Caco-2 (cell line): ENCODE measurements at regions not wholly inside any gene's neighbourhood (a gene's known extent, or its start where the extent isn't known, plus 50 kb on each side); places are given as distances from the start of the nearest gene placed in this dataset.
"Not testable (repeated sequence)": the region's sequence is repeated elsewhere in the genome, so short reads cannot be mapped to it uniquely, and the experiment has no call there.

Experiments
- BruUV-seq: library from RNA; stranded (reverse); fragments of 400-500 nt; replicated peaks from 2 replicates; lab custom pipeline; 2021; lab: Mats Ljungman, UMichigan
- CTCF ChIA-PET: fragments of 300-600 bp; sonication (Branson Sonifier 250); formaldehyde crosslinking; loops from one replicate; lab custom pipeline; 2022; ENCODE audit warnings: antibody characterized with exemption; lab: Charles Lee
- POLR2A ChIA-PET: fragments of 300-600 bp; sonication (Branson Sonifier 250); formaldehyde crosslinking; loops from one replicate; lab custom pipeline; 2022; ENCODE audit warnings: antibody characterized with exemption; lab: Charles Lee
- DNase-seq, 2 experiments: peaks; one replicate each; pipeline versions ENCODE4 v3.0.0 to v3.0.0-alpha.2; 2020 to 2022
- H3K27me3 ChIP-seq: replicated peaks from 2 replicates; pipeline ENCODE4 v1.6.0; 2011; ENCODE audit warnings: low read length; ENCODE audit not compliant: control insufficient read depth, insufficient read depth
- H3K36me3 ChIP-seq: 2 replicates; pipeline ENCODE4 v1.5.1; 2011; ENCODE audit warnings: low read length; ENCODE audit not compliant: control insufficient read depth, insufficient read depth
- H3K4me1 ChIP-seq: fragments of 250-450 bp; sonication (Bioruptor Pico); 2 replicates; pipeline ENCODE4 v1.5.1; 2020; ENCODE audit warnings: mild to moderate bottlenecking
- H3K4me3 ChIP-seq: 2 replicates; pipeline ENCODE4 v1.5.1; 2011; ENCODE audit warnings: low read depth, mild to moderate bottlenecking, control low read depth, low read length
- H3K9me3 ChIP-seq: fragments of 250-450 bp; sonication (Bioruptor Pico); 2 replicates; pipeline ENCODE4 v1.5.1; 2020; ENCODE audit warnings: mild to moderate bottlenecking, moderate library complexity
- H3K27ac Mint-ChIP-seq: one replicate; pipeline ENCODE4 v1.8.0; 2022; ENCODE audit warnings: mixed read lengths; ENCODE audit not compliant: unreplicated experiment
- H3K27me3 Mint-ChIP-seq: one replicate; pipeline ENCODE4 v1.8.0; 2022; ENCODE audit warnings: mixed read lengths; ENCODE audit not compliant: insufficient read depth, unreplicated experiment
- H3K36me3 Mint-ChIP-seq: one replicate; pipeline ENCODE4 v1.8.0; 2022; ENCODE audit warnings: mild to moderate bottlenecking, mixed read lengths; ENCODE audit not compliant: insufficient read depth, unreplicated experiment
- H3K4me1 Mint-ChIP-seq: one replicate; pipeline ENCODE4 v1.8.0; 2022; ENCODE audit warnings: low read depth, mixed read lengths; ENCODE audit not compliant: unreplicated experiment
- H3K4me3 Mint-ChIP-seq: one replicate; pipeline ENCODE4 v1.8.0; 2022; ENCODE audit warnings: mild to moderate bottlenecking, moderate library complexity, mixed read lengths; ENCODE audit not compliant: unreplicated experiment
- H3K9me3 Mint-ChIP-seq: one replicate; pipeline ENCODE4 v1.8.0; 2022; ENCODE audit warnings: mixed read lengths; ENCODE audit not compliant: unreplicated experiment
- CTCF ChIP-seq, 2 experiments: fragments of 200-600 bp in 1 of 2; IDR thresholded peaks; 1 replicate in 1 of 2; 2 replicates in 1 of 2; pipeline versions ENCODE4 v1.5.1 to v1.8.0; 2011 to 2022; ENCODE audit warnings: antibody characterized with exemption in 1 of 2, control low read depth in 1 of 2, inconsistent platforms in 1 of 2, low read depth in 1 of 2, low read length in 1 of 2, mild to moderate bottlenecking in 1 of 2, moderate library complexity in 1 of 2; ENCODE audit not compliant: insufficient read depth in 1 of 2, severe bottlenecking in 1 of 2, unreplicated experiment in 1 of 2
- intact Hi-C: fragments of 100-400 bp; cut with micrococcal nuclease; formaldehyde crosslinking; loops from one replicate; pipeline ENCODE4 v1.10.0; 2022; ENCODE audit not compliant: unreplicated experiment

GRCh38 chr11:57903441-57904123 lies 120.1 kb upstream of the OR9Q1 start:
- Mint-ChIP-seq H3K4me3 (peak overlapping the region; percentile 42), H3K27me3 (peaks cover 2% of the 10 kb centered on the region), H3K27ac (peak overlapping the region; percentile 1), H3K36me3 (no peaks in the 10 kb centered on the region), H3K4me1 (peaks cover 7% of the 10 kb centered on the region), H3K9me3 (no peaks in the 10 kb centered on the region)
- POLR2A ChIA-PET, result no interaction called here
- Histone ChIP-seq H3K9me3 (peaks cover 5% of the 10 kb centered on the region; the same call in 1 of the 2 replicates), H3K36me3 (no peaks in the 10 kb centered on the region), H3K4me1 (peaks cover 13% of the 10 kb centered on the region), H3K4me3 (no peak overlapping the region), H3K27me3 (no peaks in the 10 kb centered on the region)
- DNase-seq, result peak; percentile 19 to 54
- TF ChIP-seq CTCF (IDR thresholded peaks at IDR 0.05; ENCODE audit: insufficient read depth in 1 of 2, low read depth in 1 of 2, low read length in 1 of 2, severe bottlenecking in 1 of 2, unreplicated experiment in 1 of 2), result no peak
- no TSS peak for BruUV-seq
- CTCF ChIA-PET, result no interaction called here
- intact Hi-C loops, result no loop called here

DNA sequence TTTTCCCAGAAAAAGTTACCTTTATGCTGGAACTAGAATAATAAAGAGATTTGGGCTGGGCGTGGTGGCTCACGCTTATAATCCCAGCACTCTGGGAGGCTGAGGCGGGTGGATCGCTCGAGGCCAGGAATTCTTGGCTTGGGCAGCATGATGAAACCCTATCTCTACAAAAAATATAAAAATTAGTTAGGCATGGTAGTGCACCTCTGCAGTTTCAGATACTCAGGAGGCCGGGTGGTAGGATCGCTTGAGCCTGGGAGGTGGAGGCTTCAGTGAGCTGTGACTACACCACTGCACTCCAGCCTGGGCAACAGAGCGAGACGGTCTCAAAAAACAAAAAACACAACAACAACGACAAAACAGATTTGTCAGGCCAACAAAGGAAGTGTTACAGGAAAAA lies 119.3 kb upstream of the OR9Q1 start:
- no TSS peak for BruUV-seq
- no peak for DNase-seq
- no peak overlapping the region for H3K27ac Mint-ChIP-seq
- intact Hi-C loops, result no loop called here
- no peaks in the 10 kb centered on the region for H3K27me3 ChIP-seq
- no peaks in the 10 kb centered on the region for H3K9me3 Mint-ChIP-seq
- H3K9me3 ChIP-seq, result peaks cover 5% of the 10 kb centered on the region; the same call in 1 of the 2 replicates
- ChIA-PET POLR2A (no interaction called here), CTCF (no interaction called here)
- no peak for TF ChIP-seq CTCF (IDR thresholded peaks at IDR 0.05; ENCODE audit: insufficient read depth in 1 of 2, low read depth in 1 of 2, low read length in 1 of 2, severe bottlenecking in 1 of 2, unreplicated experiment in 1 of 2)
- no peaks in the 10 kb centered on the region for H3K27me3 Mint-ChIP-seq
- H3K4me1 Mint-ChIP-seq, result peaks cover 7% of the 10 kb centered on the region
- no peaks in the 10 kb centered on the region for H3K36me3 ChIP-seq
- peaks cover 13% of the 10 kb centered on the region for H3K4me1 ChIP-seq
- H3K36me3 Mint-ChIP-seq, result no peaks in the 10 kb centered on the region
- H3K4me3 ChIP-seq, result no peak overlapping the region
- no peak overlapping the region for H3K4me3 Mint-ChIP-seq

DNA sequence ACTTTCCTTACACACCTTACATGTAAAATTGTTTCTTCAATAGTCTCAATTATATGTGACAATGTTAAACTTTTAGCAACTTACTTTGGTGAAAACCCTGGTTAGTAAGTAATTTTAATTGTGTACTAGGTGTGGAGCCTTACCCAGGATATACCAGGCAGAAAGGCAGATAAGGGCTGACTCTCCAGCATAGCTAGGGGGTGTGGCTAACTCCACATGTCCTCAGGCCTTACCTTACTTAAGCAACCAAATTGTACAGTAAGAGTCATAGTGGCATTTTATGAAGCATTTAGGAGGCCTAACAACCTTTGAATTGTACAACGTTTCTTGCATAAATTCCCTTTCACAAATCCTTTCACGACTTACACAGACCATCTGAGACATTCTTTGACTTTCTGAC lies 118.2 kb upstream of the OR9Q1 start:
- no peaks in the 10 kb centered on the region for H3K27me3 Mint-ChIP-seq
- BruUV-seq, result no TSS peak
- H3K36me3 Mint-ChIP-seq, result no peaks in the 10 kb centered on the region
- no peaks in the 10 kb centered on the region for H3K9me3 Mint-ChIP-seq
- Histone ChIP-seq H3K4me1 (peaks cover 13% of the 10 kb centered on the region), H3K9me3 (peaks cover 5% of the 10 kb centered on the region; the same call in 1 of the 2 replicates), H3K27me3 (no peaks in the 10 kb centered on the region), H3K4me3 (no peak overlapping the region), H3K36me3 (no peaks in the 10 kb centered on the region)
- no peak for DNase-seq
- H3K4me3 Mint-ChIP-seq, result no peak overlapping the region
- ChIA-PET POLR2A (no interaction called here), CTCF (no interaction called here)
- intact Hi-C loops, result no loop called here
- TF ChIP-seq CTCF (IDR thresholded peaks at IDR 0.05; ENCODE audit: insufficient read depth in 1 of 2, low read depth in 1 of 2, low read length in 1 of 2, severe bottlenecking in 1 of 2, unreplicated experiment in 1 of 2), result no peak
- no peak overlapping the region for H3K27ac Mint-ChIP-seq
- peaks cover 7% of the 10 kb centered on the region for H3K4me1 Mint-ChIP-seq

DNA sequence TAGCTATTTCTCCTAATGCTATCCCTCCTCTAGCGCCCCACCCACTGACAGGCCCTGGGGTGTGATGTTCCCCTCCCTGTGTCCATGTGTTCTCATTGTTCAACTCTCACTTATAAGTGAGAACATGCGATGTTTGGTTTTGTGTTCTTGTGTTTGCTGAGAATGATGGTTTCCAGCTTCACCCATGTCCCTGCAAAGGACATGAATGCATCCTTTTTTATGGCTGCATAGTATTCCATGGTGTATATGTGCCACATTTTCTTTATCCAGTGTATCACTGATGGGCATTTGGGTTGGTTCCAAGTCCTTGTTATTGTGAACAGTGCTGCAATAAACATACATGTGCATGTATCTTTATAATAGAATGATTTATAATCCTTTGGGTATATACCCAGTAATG lies 115.3 kb upstream of the OR9Q1 start:
- H3K9me3 ChIP-seq, H3K4me3 Mint-ChIP-seq, H3K27ac Mint-ChIP-seq, H3K27me3 ChIP-seq, H3K4me1 ChIP-seq, intact Hi-C loops, H3K36me3 Mint-ChIP-seq, H3K27me3 Mint-ChIP-seq, H3K4me3 ChIP-seq, DNase-seq, H3K36me3 ChIP-seq, H3K4me1 Mint-ChIP-seq, BruUV-seq, POLR2A ChIA-PET, H3K9me3 Mint-ChIP-seq, CTCF ChIA-PET: not testable (repeated sequence)

GRCh38 chr11:57911522-57911921 lies 112.2 kb upstream of the OR9Q1 start:
- H3K9me3 ChIP-seq, H3K4me3 Mint-ChIP-seq, H3K27me3 ChIP-seq, POLR2A ChIA-PET, H3K27me3 Mint-ChIP-seq, H3K4me1 Mint-ChIP-seq, H3K4me3 ChIP-seq, H3K36me3 ChIP-seq, H3K4me1 ChIP-seq, H3K27ac Mint-ChIP-seq, H3K9me3 Mint-ChIP-seq, CTCF ChIA-PET, H3K36me3 Mint-ChIP-seq, DNase-seq, BruUV-seq: not testable (repeated sequence)
- intact Hi-C loops, result loop anchor here (5.0 kb wide), 1 partner anchor 526 kb away; no protein-coding TSS in a partner anchor
